ENCODE measurements at regions not wholly inside any gene's neighbourhood (a gene's known extent, or its start where the extent isn't known, plus 50 kb on each side); places are given as distances from the start of the nearest gene placed in this dataset.

- no peak overlapping the region for H3K27ac ChIP-seq
- TF ChIP-seq CTCF (IDR thresholded peaks at IDR 0.05) (no peak), ZFX (IDR thresholded peaks at IDR 0.05; ENCODE audit: borderline replicate concordance) (no peak)
These were observed 1118.6 kb upstream of the CDH9 start for GRCh38 chr5:28156981-28157380.

- no peak for TF ChIP-seq ZFX (IDR thresholded peaks at IDR 0.05; ENCODE audit: borderline replicate concordance)
- no peak for TF ChIP-seq CTCF (IDR thresholded peaks at IDR 0.05)
- no peak overlapping the region for H3K27ac ChIP-seq
These were observed 1105.1 kb upstream of the CDH9 start for GRCh38 chr5:28143519-28143918.

- no peak overlapping the region for H3K27ac ChIP-seq
- TF ChIP-seq CTCF (IDR thresholded peaks at IDR 0.05) (no peak), ZFX (IDR thresholded peaks at IDR 0.05; ENCODE audit: borderline replicate concordance) (no peak)
These were observed 1093.8 kb upstream of the CDH9 start for GRCh38 chr5:28132151-28132550.

GRCh38 chr5:28117691-28118090, 1079.3 kb upstream of the CDH9 start:
- H3K27ac ChIP-seq, result no peak overlapping the region
- TF ChIP-seq CTCF (IDR thresholded peaks at IDR 0.05) (no peak), ZFX (IDR thresholded peaks at IDR 0.05; ENCODE audit: borderline replicate concordance) (no peak)

GRCh38 chr5:28117273-28117672, 1078.9 kb upstream of the CDH9 start:
- H3K27ac ChIP-seq, result no peak overlapping the region
- no peak for TF ChIP-seq ZFX (IDR thresholded peaks at IDR 0.05; ENCODE audit: borderline replicate concordance)
- no peak for TF ChIP-seq CTCF (IDR thresholded peaks at IDR 0.05)

- no peak for TF ChIP-seq CTCF (IDR thresholded peaks at IDR 0.05)
- TF ChIP-seq ZFX (IDR thresholded peaks at IDR 0.05; ENCODE audit: borderline replicate concordance), result no peak
- H3K27ac ChIP-seq, result no peak overlapping the region
These were observed 1072.4 kb upstream of the CDH9 start for GRCh38 chr5:28110781-28111180.

GRCh38 chr5:28104080-28104479, 1065.7 kb upstream of the CDH9 start:
- no peak for TF ChIP-seq CTCF (IDR thresholded peaks at IDR 0.05)
- TF ChIP-seq ZFX (IDR thresholded peaks at IDR 0.05; ENCODE audit: borderline replicate concordance), result no peak
- H3K27ac ChIP-seq, result no peak overlapping the region
